ENCODE measurements at regions not wholly inside any gene's neighbourhood (a gene's known extent, or its start where the extent isn't known, plus 50 kb on each side); places are given as distances from the start of the nearest gene placed in this dataset.

- ATAC-seq: no peak
- DNase-seq: no peak
- Mint-ChIP-seq H3K4me1 (no peaks in the 10 kb centered on the region), H3K36me3 (ENCODE audit: low read depth) (no peaks in the 10 kb centered on the region), H3K4me3 (no peak overlapping the region), H3K9me3 (no peaks in the 10 kb centered on the region), H3K27ac (no peak overlapping the region), H3K27me3 (no peaks in the 10 kb centered on the region)
Observed at GRCh38 chr2:144950899-144951560, 431.1 kb upstream of the ZEB2 start.

GRCh38 chr2:144948205-144948855, 428.4 kb upstream of the ZEB2 start:
- DNase-seq (no peak), ATAC-seq (peak; percentile 60)
- H3K9me3 Mint-ChIP-seq: no peaks in the 10 kb centered on the region
- H3K27me3 Mint-ChIP-seq: no peaks in the 10 kb centered on the region
- H3K4me1 Mint-ChIP-seq: no peaks in the 10 kb centered on the region
- no peaks in the 10 kb centered on the region for H3K36me3 Mint-ChIP-seq (ENCODE audit: low read depth)
- no peak overlapping the region for H3K4me3 Mint-ChIP-seq
- H3K27ac Mint-ChIP-seq: no peak overlapping the region

GRCh38 chr2:144947709-144948037, 427.8 kb upstream of the ZEB2 start:
- no peaks in the 10 kb centered on the region for H3K9me3 Mint-ChIP-seq
- H3K4me1 Mint-ChIP-seq: no peaks in the 10 kb centered on the region
- H3K36me3 Mint-ChIP-seq (ENCODE audit: low read depth): no peaks in the 10 kb centered on the region
- no peak overlapping the region for H3K4me3 Mint-ChIP-seq
- no peak overlapping the region for H3K27ac Mint-ChIP-seq
- ATAC-seq (no peak), DNase-seq (no peak)
- no peaks in the 10 kb centered on the region for H3K27me3 Mint-ChIP-seq

- Mint-ChIP-seq H3K27ac (no peak overlapping the region), H3K36me3 (ENCODE audit: low read depth) (no peaks in the 10 kb centered on the region), H3K9me3 (no peaks in the 10 kb centered on the region), H3K27me3 (no peaks in the 10 kb centered on the region), H3K4me1 (no peaks in the 10 kb centered on the region), H3K4me3 (no peak overlapping the region)
- no peak for ATAC-seq
- DNase-seq: no peak
Observed at GRCh38 chr2:144946263-144946662, 426.3 kb upstream of the ZEB2 start.

GRCh38 chr2:144944546-144945220, 424.8 kb upstream of the ZEB2 start:
- Mint-ChIP-seq H3K27me3 (no peaks in the 10 kb centered on the region), H3K4me1 (no peaks in the 10 kb centered on the region), H3K36me3 (ENCODE audit: low read depth) (no peaks in the 10 kb centered on the region), H3K27ac (no peak overlapping the region), H3K4me3 (no peak overlapping the region), H3K9me3 (no peaks in the 10 kb centered on the region)
- ATAC-seq: no peak
- no peak for DNase-seq

- no peak for DNase-seq
- H3K4me1 Mint-ChIP-seq: no peaks in the 10 kb centered on the region
- H3K4me3 Mint-ChIP-seq: no peak overlapping the region
Observed at GRCh38 chr2:144943986-144944385, 424.1 kb upstream of the ZEB2 start.

GRCh38 chr2:144943293-144943941, 423.5 kb upstream of the ZEB2 start:
- H3K27me3 Mint-ChIP-seq: no peaks in the 10 kb centered on the region
- no peak overlapping the region for H3K4me3 Mint-ChIP-seq
- no peak overlapping the region for H3K27ac Mint-ChIP-seq
- ATAC-seq: no peak
- H3K4me1 Mint-ChIP-seq: no peaks in the 10 kb centered on the region
- no peaks in the 10 kb centered on the region for H3K36me3 Mint-ChIP-seq (ENCODE audit: low read depth)
- no peaks in the 10 kb centered on the region for H3K9me3 Mint-ChIP-seq
- DNase-seq: no peak

More at GRCh38 chr2:144943986-144944385, 424.1 kb upstream of the ZEB2 start:
- Mint-ChIP-seq H3K27ac (no peak overlapping the region), H3K27me3 (no peaks in the 10 kb centered on the region), H3K36me3 (ENCODE audit: low read depth) (no peaks in the 10 kb centered on the region), H3K9me3 (no peaks in the 10 kb centered on the region)
- no peak for ATAC-seq

GRCh38 chr2:144942516-144943256, 422.8 kb upstream of the ZEB2 start:
- ATAC-seq: no peak
- H3K36me3 Mint-ChIP-seq (ENCODE audit: low read depth): no peaks in the 10 kb centered on the region
- no peaks in the 10 kb centered on the region for H3K9me3 Mint-ChIP-seq
- no peak for DNase-seq
- no peaks in the 10 kb centered on the region for H3K4me1 Mint-ChIP-seq
- no peak overlapping the region for H3K27ac Mint-ChIP-seq
- H3K4me3 Mint-ChIP-seq: no peak overlapping the region
- no peaks in the 10 kb centered on the region for H3K27me3 Mint-ChIP-seq

GRCh38 chr2:144941743-144942488, 422.0 kb upstream of the ZEB2 start:
- Mint-ChIP-seq H3K9me3 (no peaks in the 10 kb centered on the region), H3K36me3 (ENCODE audit: low read depth) (no peaks in the 10 kb centered on the region), H3K27ac (no peak overlapping the region), H3K4me1 (no peaks in the 10 kb centered on the region), H3K4me3 (no peak overlapping the region), H3K27me3 (no peaks in the 10 kb centered on the region)
- ATAC-seq (no peak), DNase-seq (no peak)

GRCh38 chr2:144939590-144939989, 419.7 kb upstream of the ZEB2 start:
- H3K9me3 Mint-ChIP-seq: no peaks in the 10 kb centered on the region

GRCh38 chr2:144937910-144938709, 418.2 kb upstream of the ZEB2 start:
- Mint-ChIP-seq H3K4me3 (no peak overlapping the region), H3K27ac (no peak overlapping the region), H3K27me3 (no peaks in the 10 kb centered on the region), H3K4me1 (no peaks in the 10 kb centered on the region), H3K9me3 (no peaks in the 10 kb centered on the region), H3K36me3 (ENCODE audit: low read depth) (no peaks in the 10 kb centered on the region)
- DNase-seq (no peak), ATAC-seq (no peak)

More at GRCh38 chr2:144939590-144939989, 419.7 kb upstream of the ZEB2 start:
- no peak for ATAC-seq
- H3K4me3 Mint-ChIP-seq: no peak overlapping the region
- no peaks in the 10 kb centered on the region for H3K36me3 Mint-ChIP-seq (ENCODE audit: low read depth)
- H3K4me1 Mint-ChIP-seq: no peaks in the 10 kb centered on the region
- DNase-seq: no peak
- no peak overlapping the region for H3K27ac Mint-ChIP-seq
- no peaks in the 10 kb centered on the region for H3K27me3 Mint-ChIP-seq

- Mint-ChIP-seq H3K4me3 (no peak overlapping the region), H3K4me1 (no peaks in the 10 kb centered on the region), H3K9me3 (no peaks in the 10 kb centered on the region), H3K27me3 (no peaks in the 10 kb centered on the region), H3K36me3 (ENCODE audit: low read depth) (no peaks in the 10 kb centered on the region), H3K27ac (no peak overlapping the region)
- no peak for ATAC-seq
- no peak for DNase-seq
Observed at GRCh38 chr2:144937066-144937465, 417.1 kb upstream of the ZEB2 start.

GRCh38 chr2:144936442-144936841, 416.5 kb upstream of the ZEB2 start:
- no peaks in the 10 kb centered on the region for H3K9me3 Mint-ChIP-seq
- no peaks in the 10 kb centered on the region for H3K36me3 Mint-ChIP-seq (ENCODE audit: low read depth)
- H3K27me3 Mint-ChIP-seq: no peaks in the 10 kb centered on the region
- H3K4me3 Mint-ChIP-seq: no peak overlapping the region
- no peak for ATAC-seq
- H3K4me1 Mint-ChIP-seq: no peaks in the 10 kb centered on the region
- no peak for DNase-seq
- H3K27ac Mint-ChIP-seq: no peak overlapping the region
